Panc1 (cell line): ENCODE measurements at regions not wholly inside any gene's neighbourhood (a gene's known extent, or its start where the extent isn't known, plus 50 kb on each side); places are given as distances from the start of the nearest gene placed in this dataset.

ENCODE experiments used
- POLR2AphosphoS5 ChIP-seq: IDR thresholded peaks from 2 replicates; pipeline ENCODE4 v1.6.1; 2012; ENCODE audit warnings: mild to moderate bottlenecking, low read depth, low read length, moderate library complexity
- TF ChIP-seq, protein P1 (sequence below): fragments of 450-650 bp; IDR thresholded peaks from 2 replicates; pipeline ENCODE4 v1.5.1; 2017; ENCODE audit warnings: mild to moderate bottlenecking

DNA sequence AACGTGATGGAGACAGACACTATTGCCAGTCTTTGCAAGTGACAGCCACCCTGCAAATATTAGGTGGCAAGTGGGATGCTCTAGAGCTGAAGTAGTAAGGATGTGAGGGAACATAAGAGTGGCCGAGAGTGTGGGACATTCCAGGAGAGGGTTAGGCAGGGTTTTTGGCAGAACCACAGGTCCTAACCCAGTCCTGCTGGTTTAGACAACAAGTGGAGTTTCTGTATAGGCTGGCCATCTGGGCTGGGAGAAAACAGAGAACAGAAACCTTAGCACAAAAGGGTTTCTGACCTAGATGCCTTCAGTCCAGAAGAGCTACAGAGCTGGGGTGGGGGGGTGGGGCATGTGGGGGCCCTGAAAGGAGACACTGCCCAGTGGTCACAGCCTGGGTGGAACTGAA, 107.4 kb downstream of the TMEM174 start:
- TF ChIP-seq, protein P1, sequence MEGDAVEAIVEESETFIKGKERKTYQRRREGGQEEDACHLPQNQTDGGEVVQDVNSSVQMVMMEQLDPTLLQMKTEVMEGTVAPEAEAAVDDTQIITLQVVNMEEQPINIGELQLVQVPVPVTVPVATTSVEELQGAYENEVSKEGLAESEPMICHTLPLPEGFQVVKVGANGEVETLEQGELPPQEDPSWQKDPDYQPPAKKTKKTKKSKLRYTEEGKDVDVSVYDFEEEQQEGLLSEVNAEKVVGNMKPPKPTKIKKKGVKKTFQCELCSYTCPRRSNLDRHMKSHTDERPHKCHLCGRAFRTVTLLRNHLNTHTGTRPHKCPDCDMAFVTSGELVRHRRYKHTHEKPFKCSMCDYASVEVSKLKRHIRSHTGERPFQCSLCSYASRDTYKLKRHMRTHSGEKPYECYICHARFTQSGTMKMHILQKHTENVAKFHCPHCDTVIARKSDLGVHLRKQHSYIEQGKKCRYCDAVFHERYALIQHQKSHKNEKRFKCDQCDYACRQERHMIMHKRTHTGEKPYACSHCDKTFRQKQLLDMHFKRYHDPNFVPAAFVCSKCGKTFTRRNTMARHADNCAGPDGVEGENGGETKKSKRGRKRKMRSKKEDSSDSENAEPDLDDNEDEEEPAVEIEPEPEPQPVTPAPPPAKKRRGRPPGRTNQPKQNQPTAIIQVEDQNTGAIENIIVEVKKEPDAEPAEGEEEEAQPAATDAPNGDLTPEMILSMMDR, result no peak
- no peak for TF ChIP-seq POLR2AphosphoS5
